H1 (cell line): ENCODE measurements at regions not wholly inside any gene's neighbourhood (a gene's known extent, or its start where the extent isn't known, plus 50 kb on each side); places are given as distances from the start of the nearest gene placed in this dataset.

ENCODE experiments used
- CTBP2 ChIP-seq: IDR thresholded peaks from 2 replicates; pipeline ENCODE4 v1.7.0; 2011; ENCODE audit warnings: borderline replicate concordance, mild to moderate bottlenecking, moderate library complexity, mixed read lengths, low read length; ENCODE audit not compliant: insufficient read depth, insufficient read length
- JUND ChIP-seq: IDR thresholded peaks from 2 replicates; pipeline ENCODE4 v1.6.1; 2011; ENCODE audit warnings: mild to moderate bottlenecking, improper control_type of control experiment, low read length
- RBBP5 ChIP-seq: IDR thresholded peaks from 2 replicates; pipeline ENCODE4 v1.7.1; 2012; ENCODE audit warnings: low read depth, mild to moderate bottlenecking, inconsistent platforms, low read length, moderate library complexity, borderline replicate concordance
- SRF ChIP-seq: IDR thresholded peaks from 2 replicates; pipeline ENCODE4 v1.6.1; 2011; ENCODE audit warnings: mild to moderate bottlenecking, low read depth, low read length, moderate library complexity
- TEAD4 ChIP-seq: IDR thresholded peaks from 2 replicates; pipeline ENCODE4 v1.6.1; 2012; ENCODE audit warnings: low read depth, low read length, inconsistent platforms, mixed read lengths

GRCh38 chrX:39406799-39407198, 605.5 kb downstream of the MID1IP1 start (continued):
- TF ChIP-seq JUND (no peak), SRF (no peak), CTBP2 (no peak), RBBP5 (no peak), TEAD4 (no peak)
